ENCODE measurements at regions not wholly inside any gene's neighbourhood (a gene's known extent, or its start where the extent isn't known, plus 50 kb on each side); places are given as distances from the start of the nearest gene placed in this dataset.

GRCh38 chr2:22497789-22498188, 887.2 kb upstream of the KLHL29 start:
- Histone ChIP-seq H3K79me2 (ENCODE audit: low read length) (no peaks in the 10 kb centered on the region), H4K20me1 (ENCODE audit: insufficient read depth, low read length) (no peaks in the 10 kb centered on the region), H3K27ac (ENCODE audit: low read length) (no peak overlapping the region), H2AFZ (ENCODE audit: low read depth, low read length) (0 out of 2 replicates have a peak overlapping the region, but pooled peaks have one; percentile 18), H3K9me3 (ENCODE audit: insufficient read depth, low read length) (no peaks in the 10 kb centered on the region), H3K4me1 (ENCODE audit: low read length) (no peaks in the 10 kb centered on the region), H3K9ac (ENCODE audit: low read length) (no peak overlapping the region), H3K27me3 (ENCODE audit: low read depth, low read length) (no peaks in the 10 kb centered on the region), H3K4me2 (ENCODE audit: low read length) (no peak overlapping the region), H3K36me3 (replicated peaks; ENCODE audit: low read depth, low read length) (no peaks in the 10 kb centered on the region), H3K4me3 (ENCODE audit: low read length) (no peak overlapping the region)
- no peak for TF ChIP-seq EZH2phosphoT487 (IDR thresholded peaks at IDR 0.05; ENCODE audit: low read depth)
- TF ChIP-seq, protein P1, sequence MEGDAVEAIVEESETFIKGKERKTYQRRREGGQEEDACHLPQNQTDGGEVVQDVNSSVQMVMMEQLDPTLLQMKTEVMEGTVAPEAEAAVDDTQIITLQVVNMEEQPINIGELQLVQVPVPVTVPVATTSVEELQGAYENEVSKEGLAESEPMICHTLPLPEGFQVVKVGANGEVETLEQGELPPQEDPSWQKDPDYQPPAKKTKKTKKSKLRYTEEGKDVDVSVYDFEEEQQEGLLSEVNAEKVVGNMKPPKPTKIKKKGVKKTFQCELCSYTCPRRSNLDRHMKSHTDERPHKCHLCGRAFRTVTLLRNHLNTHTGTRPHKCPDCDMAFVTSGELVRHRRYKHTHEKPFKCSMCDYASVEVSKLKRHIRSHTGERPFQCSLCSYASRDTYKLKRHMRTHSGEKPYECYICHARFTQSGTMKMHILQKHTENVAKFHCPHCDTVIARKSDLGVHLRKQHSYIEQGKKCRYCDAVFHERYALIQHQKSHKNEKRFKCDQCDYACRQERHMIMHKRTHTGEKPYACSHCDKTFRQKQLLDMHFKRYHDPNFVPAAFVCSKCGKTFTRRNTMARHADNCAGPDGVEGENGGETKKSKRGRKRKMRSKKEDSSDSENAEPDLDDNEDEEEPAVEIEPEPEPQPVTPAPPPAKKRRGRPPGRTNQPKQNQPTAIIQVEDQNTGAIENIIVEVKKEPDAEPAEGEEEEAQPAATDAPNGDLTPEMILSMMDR (IDR thresholded peaks at IDR 0.05; ENCODE audit: low read depth, low read length) = no peak

- Histone ChIP-seq H3K4me3 (ENCODE audit: low read length) (no peak overlapping the region), H3K36me3 (replicated peaks; ENCODE audit: low read depth, low read length) (no peaks in the 10 kb centered on the region), H3K9ac (ENCODE audit: low read length) (no peak overlapping the region), H3K27ac (ENCODE audit: low read length) (no peak overlapping the region), H2AFZ (ENCODE audit: low read depth, low read length) (no peak overlapping the region), H3K4me2 (ENCODE audit: low read length) (no peak overlapping the region), H4K20me1 (ENCODE audit: insufficient read depth, low read length) (no peaks in the 10 kb centered on the region), H3K79me2 (ENCODE audit: low read length) (no peaks in the 10 kb centered on the region), H3K4me1 (ENCODE audit: low read length) (no peaks in the 10 kb centered on the region), H3K9me3 (ENCODE audit: insufficient read depth, low read length) (no peaks in the 10 kb centered on the region), H3K27me3 (ENCODE audit: low read depth, low read length) (no peaks in the 10 kb centered on the region)
- TF ChIP-seq, protein P1 (IDR thresholded peaks at IDR 0.05; ENCODE audit: low read depth, low read length) = no peak
- no peak for TF ChIP-seq EZH2phosphoT487 (IDR thresholded peaks at IDR 0.05; ENCODE audit: low read depth)
Measured at GRCh38 chr2:22499082-22499839, 885.7 kb upstream of the KLHL29 start.

GRCh38 chr2:22500555-22500935, 884.4 kb upstream of the KLHL29 start:
- Histone ChIP-seq H2AFZ (ENCODE audit: low read depth, low read length) (no peak overlapping the region), H3K27ac (ENCODE audit: low read length) (no peak overlapping the region), H3K36me3 (replicated peaks; ENCODE audit: low read depth, low read length) (no peaks in the 10 kb centered on the region), H3K4me1 (ENCODE audit: low read length) (no peaks in the 10 kb centered on the region), H3K79me2 (ENCODE audit: low read length) (no peaks in the 10 kb centered on the region), H3K4me3 (ENCODE audit: low read length) (no peak overlapping the region), H3K9ac (ENCODE audit: low read length) (no peak overlapping the region), H3K4me2 (ENCODE audit: low read length) (no peak overlapping the region), H3K9me3 (ENCODE audit: insufficient read depth, low read length) (no peaks in the 10 kb centered on the region), H3K27me3 (ENCODE audit: low read depth, low read length) (no peaks in the 10 kb centered on the region), H4K20me1 (ENCODE audit: insufficient read depth, low read length) (no peaks in the 10 kb centered on the region)
- TF ChIP-seq, protein P1 (IDR thresholded peaks at IDR 0.05; ENCODE audit: low read depth, low read length) = no peak
- no peak for TF ChIP-seq EZH2phosphoT487 (IDR thresholded peaks at IDR 0.05; ENCODE audit: low read depth)

- H3K4me2 ChIP-seq (ENCODE audit: low read length) = no peak overlapping the region
- H3K4me3 ChIP-seq (ENCODE audit: low read length) = no peak overlapping the region
- TF ChIP-seq EZH2phosphoT487 (IDR thresholded peaks at IDR 0.05; ENCODE audit: low read depth) = no peak
- TF ChIP-seq, protein P1 (IDR thresholded peaks at IDR 0.05; ENCODE audit: low read depth, low read length) = no peak
- H3K36me3 ChIP-seq (replicated peaks; ENCODE audit: low read depth, low read length) = no peaks in the 10 kb centered on the region
- no peaks in the 10 kb centered on the region for H4K20me1 ChIP-seq (ENCODE audit: insufficient read depth, low read length)
- H3K9ac ChIP-seq (ENCODE audit: low read length) = no peak overlapping the region
- H2AFZ ChIP-seq (ENCODE audit: low read depth, low read length) = no peak overlapping the region
- H3K27ac ChIP-seq (ENCODE audit: low read length) = no peak overlapping the region
- H3K9me3 ChIP-seq (ENCODE audit: insufficient read depth, low read length) = no peaks in the 10 kb centered on the region
- no peaks in the 10 kb centered on the region for H3K79me2 ChIP-seq (ENCODE audit: low read length)
- H3K4me1 ChIP-seq (ENCODE audit: low read length) = no peaks in the 10 kb centered on the region
- no peaks in the 10 kb centered on the region for H3K27me3 ChIP-seq (ENCODE audit: low read depth, low read length)
Measured at GRCh38 chr2:22501851-22502250, 883.1 kb upstream of the KLHL29 start.
